ENCODE measurements at regions not wholly inside any gene's neighbourhood (a gene's known extent, or its start where the extent isn't known, plus 50 kb on each side); places are given as distances from the start of the nearest gene placed in this dataset.

- TF ChIP-seq POLR2AphosphoS5 (IDR thresholded peaks at IDR 0.05) (no peak), CTCF (IDR thresholded peaks at IDR 0.05) (no peak), POLR2A (IDR thresholded peaks at IDR 0.05) (no peak), EP300 (IDR thresholded peaks at IDR 0.05) (no peak)
Observed at GRCh38 chr5:26232706-26233105, 805.7 kb downstream of the CDH9 start.

All from sigmoid colon (tissue), 4 donors.